Astrocyte of the spinal cord (primary cell): ENCODE measurements at regions not wholly inside any gene's neighbourhood (a gene's known extent, or its start where the extent isn't known, plus 50 kb on each side); places are given as distances from the start of the nearest gene placed in this dataset.

Experiments
- DNase-seq: peaks from one replicate; pipeline ENCODE4 v3.0.0; 2011; ENCODE audit warnings: low read depth, low spot score
- H3K4me3 ChIP-seq: 2 replicates; pipeline ENCODE4 v1.5.1; 2011; ENCODE audit warnings: low read depth, mild to moderate bottlenecking, low read length, moderate library complexity
- CTCF ChIP-seq: IDR thresholded peaks from 2 replicates; pipeline ENCODE4 v1.5.1; 2012; ENCODE audit warnings: low read depth, mild to moderate bottlenecking, low read length, inconsistent platforms
- in situ Hi-C: cut with HindIII; loops from 2 replicates; pipeline ENCODE4 v1.10.0; 2017; ENCODE audit warnings: low sequenced_read_pairs

GRCh38 chr18:70380915-70381896 is 92.4 kb downstream of the SOCS6 start:
- H3K4me3 ChIP-seq = no peak overlapping the region
- no peak for TF ChIP-seq CTCF
- DNase-seq = no peak
- in situ Hi-C loops = no loop called here
